ENCODE measurements at regions not wholly inside any gene's neighbourhood (a gene's known extent, or its start where the extent isn't known, plus 50 kb on each side); places are given as distances from the start of the nearest gene placed in this dataset.

DNA sequence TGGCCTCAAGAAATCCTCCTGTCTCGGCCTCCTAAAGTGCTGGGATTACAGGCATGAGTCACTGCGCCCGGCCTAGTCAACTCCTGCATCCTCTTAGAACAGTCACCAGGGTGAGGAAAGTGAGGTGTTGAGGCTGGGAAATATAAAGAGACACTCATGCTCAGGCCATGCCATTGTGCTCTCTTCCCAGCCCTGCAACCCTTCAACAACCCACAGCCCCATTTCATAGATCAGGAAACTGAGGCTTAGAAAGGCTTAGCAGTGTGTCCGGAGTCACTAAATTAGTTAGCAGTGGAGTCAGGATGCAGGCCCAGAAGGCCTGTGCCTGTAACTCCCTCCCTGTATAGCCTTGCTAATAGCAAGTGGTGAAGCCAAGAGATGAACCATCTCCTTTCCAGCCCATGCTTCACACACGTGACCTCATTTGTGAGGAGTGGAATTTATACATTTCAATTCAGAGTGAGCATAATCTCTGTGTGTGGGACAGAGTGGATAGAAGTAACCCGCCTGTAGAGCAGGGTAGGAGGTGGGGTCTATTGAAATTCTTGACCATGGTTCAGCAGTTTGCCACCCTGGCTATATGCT lies 51.7 kb upstream of the USP3 start:
- no peaks in the 10 kb centered on the region for H3K9me2 ChIP-seq (ENCODE audit: insufficient read depth, low read length)
- H3K27ac ChIP-seq (ENCODE audit: low read length): no peak overlapping the region
- no peaks in the 10 kb centered on the region for H4K20me1 ChIP-seq (ENCODE audit: insufficient read depth)
- H3K36me3 ChIP-seq (ENCODE audit: insufficient read depth, low read length): no peaks in the 10 kb centered on the region
- no peak overlapping the region for H3K4me3 ChIP-seq (ENCODE audit: low read length)
- TF ChIP-seq EZH2 (IDR thresholded peaks at IDR 0.05; ENCODE audit: borderline replicate concordance, insufficient read depth, low read length, poor library complexity, severe bottlenecking): no peak
- TF ChIP-seq POLR2AphosphoS5 (IDR thresholded peaks at IDR 0.05): no peak
- TF ChIP-seq SMC3 (conservative IDR thresholded peaks at IDR 0.05; ENCODE audit: poor library complexity): no peak
- no peak for TF ChIP-seq MXI1 (conservative IDR thresholded peaks at IDR 0.05; ENCODE audit: poor library complexity, severe bottlenecking)
- no peak for TF ChIP-seq EP300 (conservative IDR thresholded peaks at IDR 0.05; ENCODE audit: poor library complexity, severe bottlenecking)
- no peak for TF ChIP-seq TAF1 (IDR thresholded peaks at IDR 0.05; ENCODE audit: low read depth)
- TF ChIP-seq, protein P1, sequence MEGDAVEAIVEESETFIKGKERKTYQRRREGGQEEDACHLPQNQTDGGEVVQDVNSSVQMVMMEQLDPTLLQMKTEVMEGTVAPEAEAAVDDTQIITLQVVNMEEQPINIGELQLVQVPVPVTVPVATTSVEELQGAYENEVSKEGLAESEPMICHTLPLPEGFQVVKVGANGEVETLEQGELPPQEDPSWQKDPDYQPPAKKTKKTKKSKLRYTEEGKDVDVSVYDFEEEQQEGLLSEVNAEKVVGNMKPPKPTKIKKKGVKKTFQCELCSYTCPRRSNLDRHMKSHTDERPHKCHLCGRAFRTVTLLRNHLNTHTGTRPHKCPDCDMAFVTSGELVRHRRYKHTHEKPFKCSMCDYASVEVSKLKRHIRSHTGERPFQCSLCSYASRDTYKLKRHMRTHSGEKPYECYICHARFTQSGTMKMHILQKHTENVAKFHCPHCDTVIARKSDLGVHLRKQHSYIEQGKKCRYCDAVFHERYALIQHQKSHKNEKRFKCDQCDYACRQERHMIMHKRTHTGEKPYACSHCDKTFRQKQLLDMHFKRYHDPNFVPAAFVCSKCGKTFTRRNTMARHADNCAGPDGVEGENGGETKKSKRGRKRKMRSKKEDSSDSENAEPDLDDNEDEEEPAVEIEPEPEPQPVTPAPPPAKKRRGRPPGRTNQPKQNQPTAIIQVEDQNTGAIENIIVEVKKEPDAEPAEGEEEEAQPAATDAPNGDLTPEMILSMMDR (IDR thresholded peaks at IDR 0.05; ENCODE audit: poor library complexity, severe bottlenecking): no peak
- TF ChIP-seq RAD21 (conservative IDR thresholded peaks at IDR 0.05): no peak
- TF ChIP-seq REST (IDR thresholded peaks at IDR 0.05; ENCODE audit: borderline replicate concordance): no peak
- no peaks in the 10 kb centered on the region for H3K9me3 ChIP-seq (ENCODE audit: low read length)
- H3K27me3 ChIP-seq (ENCODE audit: insufficient read depth, low read depth, low read length): no peaks in the 10 kb centered on the region
- no peaks in the 10 kb centered on the region for H3K79me2 ChIP-seq (replicated peaks; ENCODE audit: insufficient read depth, low read length)
- H3F3A ChIP-seq (ENCODE audit: insufficient read depth, low read length, poor library complexity, severe bottlenecking): no peaks in the 10 kb centered on the region
- H3K4me2 ChIP-seq (ENCODE audit: low read length): no peak overlapping the region
- no peak overlapping the region for H2AFZ ChIP-seq (ENCODE audit: low read depth, low read length)
- H3K9ac ChIP-seq (ENCODE audit: low read length): no peak overlapping the region

DNA sequence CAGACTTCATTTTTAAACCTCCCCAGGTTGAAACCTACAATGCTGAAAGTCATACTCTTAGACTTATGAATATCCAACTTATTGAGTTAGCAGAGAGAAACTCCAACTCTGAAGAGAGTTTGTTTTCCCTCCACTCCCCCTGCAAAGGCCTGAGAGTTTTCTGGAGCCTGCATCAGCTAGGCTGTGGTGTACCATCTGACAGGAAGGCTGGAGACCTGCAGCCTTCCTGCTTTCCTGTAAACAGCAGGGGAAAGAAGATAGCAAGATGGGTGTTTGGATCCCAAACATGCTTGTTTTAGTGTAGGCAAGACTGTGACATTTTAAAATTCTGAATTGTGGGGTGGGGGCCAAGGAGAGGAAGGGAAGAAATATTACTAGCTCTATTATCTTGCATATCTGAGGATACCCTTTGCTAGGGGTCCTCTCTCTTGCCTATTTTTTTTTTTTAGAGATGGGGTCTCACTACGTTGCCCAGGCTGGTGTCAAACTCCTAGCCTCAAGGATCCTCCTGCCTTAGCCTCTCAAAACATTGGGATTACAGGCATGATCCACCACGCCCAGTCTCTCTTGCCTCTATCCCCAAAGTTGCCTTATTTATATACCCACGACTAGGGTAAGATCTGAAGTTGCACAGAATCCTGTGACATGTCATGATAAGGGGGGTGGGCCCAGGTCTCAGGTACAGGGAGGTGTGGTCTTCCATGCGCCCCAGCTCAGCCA lies 51.0 kb upstream of the USP3 start:
- Histone ChIP-seq H3K79me2 (replicated peaks; ENCODE audit: insufficient read depth, low read length) (no peaks in the 10 kb centered on the region), H3K9me2 (ENCODE audit: insufficient read depth, low read length) (no peaks in the 10 kb centered on the region)
- TF ChIP-seq RAD21 (conservative IDR thresholded peaks at IDR 0.05): no peak
- TF ChIP-seq EZH2 (IDR thresholded peaks at IDR 0.05; ENCODE audit: borderline replicate concordance, insufficient read depth, low read length, poor library complexity, severe bottlenecking): no peak
- TF ChIP-seq POLR2AphosphoS5 (IDR thresholded peaks at IDR 0.05): no peak
- TF ChIP-seq, protein P1 (IDR thresholded peaks at IDR 0.05; ENCODE audit: poor library complexity, severe bottlenecking): no peak
- no peak for TF ChIP-seq SMC3 (conservative IDR thresholded peaks at IDR 0.05; ENCODE audit: poor library complexity)
- TF ChIP-seq TAF1 (IDR thresholded peaks at IDR 0.05; ENCODE audit: low read depth): no peak
- TF ChIP-seq EP300 (conservative IDR thresholded peaks at IDR 0.05; ENCODE audit: poor library complexity, severe bottlenecking): no peak
- TF ChIP-seq MXI1 (conservative IDR thresholded peaks at IDR 0.05; ENCODE audit: poor library complexity, severe bottlenecking): no peak
- no peak for TF ChIP-seq REST (IDR thresholded peaks at IDR 0.05; ENCODE audit: borderline replicate concordance)

More for the DNA sequence above, 51.0 kb upstream of the USP3 start:
- Histone ChIP-seq H3K9me3 (ENCODE audit: low read length) (no peaks in the 10 kb centered on the region), H3K27me3 (ENCODE audit: insufficient read depth, low read depth, low read length) (no peaks in the 10 kb centered on the region), H4K20me1 (ENCODE audit: insufficient read depth) (no peaks in the 10 kb centered on the region), H3F3A (ENCODE audit: insufficient read depth, low read length, poor library complexity, severe bottlenecking) (no peaks in the 10 kb centered on the region), H3K4me3 (ENCODE audit: low read length) (no peak overlapping the region), H3K36me3 (ENCODE audit: insufficient read depth, low read length) (no peaks in the 10 kb centered on the region), H2AFZ (ENCODE audit: low read depth, low read length) (no peak overlapping the region), H3K9ac (ENCODE audit: low read length) (no peak overlapping the region), H3K4me2 (ENCODE audit: low read length) (no peak overlapping the region), H3K27ac (ENCODE audit: low read length) (no peak overlapping the region)
